HUDEP-2 (cell line): ENCODE measurements at regions not wholly inside any gene's neighbourhood (a gene's known extent, or its start where the extent isn't known, plus 50 kb on each side); places are given as distances from the start of the nearest gene placed in this dataset.

Experiments
- DNase-seq, 76 experiments: peaks; one replicate each; lab custom pipeline; 2025; ENCODE audit not compliant: unreplicated experiment in 76 of 76; lab: John Stamatoyannopoulos, UW

DNA sequence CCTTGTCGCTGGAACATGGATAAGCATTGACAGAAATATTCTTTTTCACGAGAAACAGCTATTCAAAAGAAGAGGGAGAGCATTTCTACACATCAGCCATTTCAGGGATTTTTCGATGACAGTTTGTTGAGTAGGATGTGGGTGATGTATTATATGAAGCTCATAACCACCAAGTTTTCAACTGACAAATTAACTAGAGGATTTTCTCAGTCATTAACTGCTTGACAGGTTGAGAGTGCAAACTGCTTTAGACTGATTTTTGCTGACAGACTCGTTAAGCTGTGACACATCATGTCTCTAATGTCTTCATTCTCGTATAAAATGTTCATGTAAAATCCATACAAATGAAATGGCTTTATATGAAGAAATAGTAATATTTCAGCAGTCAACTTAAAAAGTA is 354.2 kb upstream of the KCNN2 start:
- no peak for DNase-seq

DNA sequence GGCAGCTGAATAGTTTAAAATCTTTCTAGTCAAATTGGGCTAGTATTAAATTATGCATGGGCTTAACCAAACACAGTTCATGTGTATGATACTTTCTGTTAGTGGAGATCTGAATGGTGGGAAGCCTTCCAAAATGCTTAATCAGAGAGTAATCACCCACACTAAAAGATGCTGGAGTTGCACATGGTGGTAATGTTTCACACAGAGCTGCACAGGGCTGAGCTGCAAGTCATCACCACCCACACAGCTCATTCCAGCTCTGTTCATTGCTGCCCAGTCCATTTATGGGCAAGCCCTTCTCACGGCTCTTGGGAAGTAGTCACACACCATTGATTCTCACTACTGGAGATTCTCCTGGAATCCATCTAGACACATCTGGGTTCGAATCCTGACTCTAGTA is 351.5 kb upstream of the KCNN2 start:
- no peak for DNase-seq

DNA sequence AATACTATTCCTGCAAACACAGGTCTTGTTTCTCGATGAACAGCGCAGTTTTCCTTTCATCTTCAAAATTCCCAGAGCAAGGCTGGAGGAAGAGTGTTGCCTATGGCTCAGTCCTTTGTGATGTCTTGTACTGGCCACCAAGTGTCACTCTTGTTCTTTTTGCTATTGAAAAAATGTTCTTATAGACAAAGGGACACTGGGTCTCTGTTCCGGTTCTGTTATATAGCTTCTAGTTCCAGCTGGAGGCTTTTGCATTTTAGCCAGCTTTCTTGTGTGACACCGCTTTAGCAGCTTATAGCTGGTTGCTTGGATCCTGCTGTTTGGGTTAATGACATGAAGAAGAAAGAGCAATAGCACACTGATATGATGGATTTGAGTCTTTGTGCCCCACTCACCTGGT is 343.7 kb upstream of the KCNN2 start:
- DNase-seq: no peak

DNA sequence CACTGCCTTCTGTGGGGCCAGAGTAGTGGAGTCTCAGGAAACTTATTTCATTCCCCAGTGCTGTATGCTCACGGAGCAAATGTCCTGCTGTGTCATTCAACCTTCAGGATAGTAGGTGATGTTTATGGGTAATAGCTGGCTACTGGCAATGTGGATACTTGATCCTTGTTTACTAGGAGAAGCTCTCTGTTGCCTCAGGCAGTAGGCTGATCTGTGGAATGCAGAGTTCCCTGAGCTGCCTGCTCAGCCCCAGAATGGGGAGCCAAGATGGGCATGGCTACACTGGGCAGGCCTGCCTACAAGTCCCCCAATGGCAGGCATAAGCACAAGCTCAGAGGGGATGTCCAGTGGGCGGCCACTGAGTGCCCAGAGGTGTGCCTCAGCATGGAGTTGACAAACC is 323.1 kb upstream of the KCNN2 start:
- DNase-seq: no peak

DNA sequence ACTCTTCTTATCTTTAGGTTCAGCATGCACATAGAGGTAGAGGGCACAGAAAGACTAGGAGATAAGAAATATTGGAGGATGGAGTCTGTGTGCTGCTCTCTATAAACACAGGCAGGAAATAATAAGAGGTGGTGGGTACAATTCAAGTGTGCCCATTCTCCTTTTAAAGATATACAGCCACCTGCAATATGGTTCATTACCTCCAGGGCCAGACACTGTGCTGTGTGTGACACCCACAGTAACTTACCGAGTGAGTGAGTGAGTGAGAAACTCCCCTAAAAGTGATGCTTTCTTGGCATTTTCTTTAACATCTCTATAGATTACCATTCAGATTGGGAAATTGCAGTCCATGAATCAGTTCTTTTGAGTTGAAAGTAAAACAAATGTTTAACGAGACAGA is 311.8 kb upstream of the KCNN2 start:
- no peak for DNase-seq

DNA sequence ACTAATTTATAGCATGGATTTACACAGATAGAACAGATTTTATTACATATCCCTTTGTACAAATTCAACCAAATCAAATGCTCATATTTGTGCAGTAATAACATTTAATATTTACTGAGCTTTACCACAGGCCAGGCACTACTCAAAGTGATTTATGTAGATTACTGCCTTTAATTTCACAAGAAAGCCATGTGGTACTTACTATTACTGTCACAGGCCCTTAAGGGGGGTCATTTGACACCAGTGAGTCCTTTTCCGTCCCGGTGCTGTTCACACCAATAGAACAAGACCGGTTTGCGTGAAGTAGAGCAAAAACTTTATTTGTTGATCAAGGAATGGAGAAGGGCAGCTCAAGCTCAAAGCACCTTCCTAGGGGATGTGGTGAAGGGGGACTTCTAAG is 308.5 kb upstream of the KCNN2 start:
- no peak for DNase-seq

DNA sequence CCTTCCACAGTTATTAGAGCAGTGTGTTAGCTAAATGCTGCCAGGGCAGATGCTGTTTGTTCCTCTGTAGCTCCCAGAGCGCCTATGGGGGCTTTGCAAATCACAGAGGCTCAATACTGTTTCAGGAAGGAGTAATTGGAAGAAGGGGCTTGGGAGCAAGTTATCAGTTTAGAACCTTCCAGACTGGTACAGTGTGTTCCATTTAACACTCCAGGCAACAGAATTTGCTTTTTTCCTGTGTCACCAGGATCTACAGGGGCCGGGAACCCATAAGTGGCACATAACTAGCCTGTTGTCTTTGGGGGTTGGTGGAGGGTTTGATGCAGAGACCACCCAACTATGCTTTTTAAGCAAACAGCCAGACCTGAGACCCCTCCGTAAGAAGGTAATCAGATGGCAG is 307.3 kb upstream of the KCNN2 start:
- no peak for DNase-seq

DNA sequence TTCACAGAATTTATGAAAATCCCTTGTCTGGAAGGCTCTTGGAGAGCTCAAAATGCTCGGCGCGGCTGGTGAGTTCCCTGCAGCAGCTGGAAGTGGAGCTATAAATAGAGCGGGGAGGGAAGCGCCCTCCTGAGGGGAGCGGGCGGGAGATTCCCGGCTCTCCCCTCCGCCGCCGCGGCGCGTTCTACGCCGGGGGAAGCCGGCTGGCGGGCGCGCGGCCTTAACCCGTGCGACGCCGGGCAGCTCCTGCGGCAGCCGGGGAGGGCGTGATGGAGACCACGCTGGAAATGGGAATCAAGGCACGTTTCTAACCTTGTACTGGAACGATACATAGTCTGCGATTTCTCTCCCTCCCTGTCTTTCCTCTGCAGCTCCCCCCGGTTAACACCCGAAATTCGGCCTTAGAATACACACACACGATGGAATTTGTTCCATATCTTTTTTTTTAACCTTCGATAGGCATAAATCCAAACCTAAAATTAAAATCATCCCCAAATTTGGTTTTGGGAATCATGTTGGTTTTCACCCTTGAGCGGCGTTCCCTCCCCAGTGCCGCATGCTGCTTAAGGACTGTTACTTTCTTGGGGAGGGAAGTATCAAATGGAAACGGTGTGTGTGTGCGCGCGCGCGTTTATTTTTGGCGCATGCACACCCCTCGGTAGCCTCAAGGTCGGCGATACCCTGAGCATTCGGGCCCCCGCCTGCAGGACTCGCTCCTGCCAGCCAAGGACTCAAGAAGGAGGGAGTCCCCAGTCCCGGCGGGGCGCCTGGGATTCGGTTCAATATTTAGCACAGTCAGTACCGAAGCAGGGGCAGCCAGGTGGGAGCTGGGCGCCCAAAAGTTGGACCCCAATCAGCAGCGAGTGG is 306.3 kb upstream of the KCNN2 start:
- no peak for DNase-seq

DNA sequence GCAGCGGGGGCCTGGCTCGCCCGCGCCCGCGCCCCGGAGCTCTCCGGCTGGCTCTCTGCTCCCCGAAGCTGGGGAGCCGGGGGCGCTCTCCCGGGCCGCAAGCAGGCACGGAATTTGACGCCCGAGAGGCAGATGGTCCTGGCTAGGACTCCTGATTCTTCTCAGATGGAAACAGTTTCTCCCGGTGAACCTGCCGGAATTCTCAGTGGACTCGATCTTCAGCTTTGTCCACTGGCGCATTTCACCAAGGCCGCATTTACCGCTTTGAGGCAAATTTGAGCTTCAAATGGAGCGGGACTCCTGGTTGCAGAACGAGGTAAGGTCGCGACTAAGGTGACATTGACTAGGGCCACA is 305.7 kb upstream of the KCNN2 start:
- DNase-seq: no peak

DNA sequence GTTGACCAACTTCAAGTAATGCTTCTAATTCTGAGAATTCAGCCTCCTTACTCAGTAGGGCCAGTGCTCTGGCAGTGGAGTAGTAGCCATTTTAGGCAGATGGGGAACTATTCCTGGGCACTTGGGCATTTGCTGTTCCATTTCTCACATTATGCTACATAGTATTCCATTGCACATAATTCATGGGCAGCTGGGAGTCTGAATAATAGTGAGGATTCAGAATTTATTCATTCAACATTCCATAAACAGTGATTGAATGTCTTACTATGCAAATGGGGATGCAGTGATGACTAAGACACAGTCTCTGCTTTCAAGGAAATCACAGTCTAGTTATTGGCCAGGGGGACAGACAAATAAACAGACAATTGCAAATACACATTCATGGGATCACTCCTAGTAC is 301.0 kb upstream of the KCNN2 start:
- no peak for DNase-seq

DNA sequence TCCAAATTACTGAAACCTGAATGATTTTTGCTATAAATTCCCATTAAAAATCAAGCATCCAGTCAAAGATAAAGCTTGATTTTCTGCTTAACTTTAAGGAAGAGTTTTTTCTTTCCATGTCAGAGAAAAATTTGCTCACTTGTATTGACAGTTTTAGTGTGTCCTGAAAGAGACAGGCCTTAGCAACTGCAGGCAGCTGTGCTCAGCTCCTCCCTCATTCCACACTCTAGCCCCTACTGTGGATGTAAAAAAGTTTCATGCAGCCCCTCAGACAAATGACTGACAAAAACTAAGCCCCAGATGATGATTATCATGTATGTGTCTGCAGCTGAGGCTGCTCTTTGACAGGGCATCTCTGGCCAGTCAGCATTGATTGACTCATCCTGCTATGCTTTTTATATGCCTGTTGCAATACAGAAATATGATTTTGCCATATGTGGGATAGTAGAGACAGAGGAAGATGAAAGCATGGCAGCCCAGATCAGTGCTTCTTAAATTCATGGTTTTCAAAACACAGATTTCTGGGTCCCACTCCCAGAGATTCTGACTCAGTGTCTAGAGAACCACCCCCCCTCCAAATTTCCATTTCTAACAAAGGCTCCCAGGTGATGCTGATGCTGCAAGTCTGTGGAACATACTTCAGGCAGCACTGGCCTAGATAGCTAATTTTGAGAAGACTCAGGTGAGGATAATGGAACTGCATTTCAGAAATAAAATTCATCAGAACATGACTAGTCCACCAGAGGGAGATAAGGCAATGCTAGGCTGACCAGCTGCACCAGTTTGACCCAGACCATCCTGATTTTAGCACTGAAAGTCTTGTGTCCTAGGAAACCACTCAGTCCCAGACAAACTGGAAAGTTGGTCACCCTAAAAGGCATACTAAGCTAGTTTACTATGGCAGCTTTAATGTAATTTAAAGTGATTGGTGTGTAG is 298.7 kb upstream of the KCNN2 start:
- DNase-seq: no peak

DNA sequence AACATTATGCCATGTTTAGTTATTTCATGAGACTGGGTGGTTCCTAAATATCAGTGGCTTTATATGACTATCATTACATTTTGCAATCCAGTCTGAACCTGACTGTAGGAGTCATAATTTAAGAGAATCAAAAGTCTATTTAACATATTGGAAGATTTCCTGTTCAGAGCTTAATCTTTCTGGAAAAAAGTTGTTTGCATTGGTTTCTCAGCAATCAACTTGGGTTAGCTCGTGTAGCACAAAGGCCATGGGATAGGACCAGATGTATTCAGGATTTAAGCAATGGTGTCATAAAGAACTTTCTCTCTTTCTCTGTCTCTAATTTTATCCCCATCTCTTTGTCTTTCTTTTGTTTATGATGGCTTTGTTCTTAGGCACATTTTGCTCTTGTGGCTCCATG is 296.0 kb upstream of the KCNN2 start:
- no peak for DNase-seq

DNA sequence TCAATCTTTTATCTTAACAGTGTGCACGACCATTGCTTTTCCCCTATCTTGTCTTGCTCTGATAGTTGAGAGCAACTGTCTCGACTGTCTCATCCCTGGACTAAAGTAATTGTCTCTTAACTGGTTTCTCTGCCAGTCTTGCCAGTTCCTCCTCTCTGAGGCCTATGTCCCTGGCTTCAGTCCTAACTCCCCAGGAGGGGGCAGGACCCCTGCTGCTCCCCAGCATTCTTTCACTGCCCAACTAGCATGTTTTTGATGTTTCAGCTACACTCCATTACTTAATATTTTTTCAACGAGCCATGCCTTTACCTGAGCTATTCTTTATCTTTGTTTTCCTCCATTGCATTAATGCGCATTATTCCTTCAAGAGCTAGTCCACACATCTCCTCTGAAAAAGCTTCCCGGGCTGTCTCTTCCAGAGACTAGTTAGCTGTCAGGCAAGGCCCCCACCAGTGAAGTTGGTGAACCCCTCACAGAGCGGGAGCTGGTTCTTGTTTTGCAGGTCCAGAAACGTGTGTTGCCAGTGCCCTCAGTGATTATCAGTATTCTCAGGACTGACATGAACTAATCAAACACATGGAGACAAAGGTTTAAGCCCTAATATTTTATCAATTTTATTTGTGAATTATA is 291.7 kb upstream of the KCNN2 start:
- no peak for DNase-seq

DNA sequence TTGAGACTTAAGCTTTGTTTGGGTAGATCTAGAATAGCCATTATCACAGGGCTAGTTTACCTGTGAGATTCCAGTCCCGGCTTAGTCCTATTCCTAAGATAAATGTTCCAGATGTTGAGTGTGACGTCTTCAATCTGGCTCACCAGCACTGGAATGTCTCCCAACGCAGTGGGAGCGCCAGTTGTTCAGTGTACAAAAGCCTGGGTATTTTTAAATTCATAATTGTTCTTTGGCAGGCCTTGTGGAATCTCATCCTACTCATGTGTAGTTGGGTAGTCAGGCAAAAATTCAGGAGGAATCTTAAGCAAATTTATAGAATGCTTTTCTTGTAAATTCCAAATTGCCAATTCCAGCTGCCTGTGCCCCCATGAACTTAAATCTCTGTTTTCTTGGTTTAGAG is 272.6 kb upstream of the KCNN2 start:
- no peak for DNase-seq

DNA sequence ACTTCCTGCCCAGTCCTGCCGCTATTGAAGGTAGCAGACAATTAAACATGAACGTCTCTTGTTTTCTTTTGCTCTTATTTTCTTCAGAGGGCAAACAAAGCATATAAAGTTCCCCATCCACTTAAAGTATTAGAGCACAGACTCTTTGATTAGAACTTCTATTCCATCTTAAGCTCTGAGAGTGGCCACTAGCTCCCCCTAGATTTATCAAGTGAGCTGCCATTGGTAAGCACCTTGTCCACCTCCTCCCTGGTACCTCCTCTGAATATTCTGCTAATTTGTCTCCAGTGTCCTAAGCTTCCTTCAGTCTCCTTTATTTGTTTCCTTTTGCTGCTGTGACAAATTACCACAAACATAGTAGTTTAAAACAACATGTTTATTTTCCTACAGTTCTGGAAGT is 264.3 kb upstream of the KCNN2 start:
- DNase-seq: no peak

DNA sequence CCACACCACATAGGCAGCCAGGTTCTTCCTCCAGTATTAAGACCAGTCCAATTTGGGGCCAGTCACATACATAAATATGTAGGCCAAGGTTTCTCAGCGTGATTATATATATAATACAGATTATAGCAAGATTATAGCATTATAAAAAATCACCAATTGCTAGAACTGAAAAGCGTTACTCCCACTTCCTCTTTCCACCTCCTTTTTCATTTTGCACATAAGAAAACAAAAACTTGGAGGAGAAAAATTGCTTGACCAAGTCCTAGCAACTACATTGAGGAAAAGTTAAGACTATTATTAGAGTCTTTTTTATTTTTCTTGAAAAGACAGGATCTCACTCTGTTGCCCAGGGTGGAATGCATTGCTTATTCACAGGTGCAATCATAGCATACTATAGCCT is 262.7 kb upstream of the KCNN2 start:
- no peak for DNase-seq

DNA sequence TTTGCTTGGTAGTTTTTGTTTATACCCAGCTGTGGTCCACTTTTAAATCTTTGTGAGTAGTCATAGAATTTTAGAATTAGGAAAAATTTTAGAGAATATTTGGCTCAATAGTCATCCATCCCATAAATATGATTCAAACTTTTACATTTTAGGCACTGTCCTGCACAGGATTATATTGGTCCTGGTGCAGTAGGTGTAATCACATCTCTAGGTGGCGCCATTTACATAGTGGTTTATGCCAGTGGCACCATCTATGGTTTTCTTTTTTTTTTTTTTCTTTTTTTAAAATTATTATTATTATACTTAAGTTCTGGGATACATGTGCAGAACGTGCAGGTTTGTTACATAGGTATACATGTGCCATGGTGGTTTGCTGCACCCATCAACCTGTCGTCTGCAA is 260.7 kb upstream of the KCNN2 start:
- peak in 16 of 76 experiments; percentile 1 to 40 (median 8) for DNase-seq

DNA sequence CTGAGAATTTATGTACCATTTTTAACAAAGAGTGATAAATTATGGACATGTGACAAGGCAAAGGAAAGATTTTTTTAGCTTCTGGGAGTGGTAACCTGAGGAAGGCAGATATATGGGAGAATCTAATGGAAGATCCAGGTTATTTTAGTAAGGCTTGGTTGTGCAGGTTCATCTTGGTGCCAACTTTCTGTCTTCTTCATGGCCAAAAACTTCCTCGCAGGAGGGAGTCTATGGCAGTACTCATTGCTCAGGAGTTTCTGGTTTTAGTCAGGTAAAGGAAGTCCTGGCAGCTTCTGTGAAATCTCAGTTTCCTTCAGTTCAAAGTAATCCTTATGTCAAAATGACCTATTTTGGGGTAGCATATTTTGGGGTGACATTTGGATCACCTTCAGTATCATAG is 248.3 kb upstream of the KCNN2 start:
- no peak for DNase-seq

DNA sequence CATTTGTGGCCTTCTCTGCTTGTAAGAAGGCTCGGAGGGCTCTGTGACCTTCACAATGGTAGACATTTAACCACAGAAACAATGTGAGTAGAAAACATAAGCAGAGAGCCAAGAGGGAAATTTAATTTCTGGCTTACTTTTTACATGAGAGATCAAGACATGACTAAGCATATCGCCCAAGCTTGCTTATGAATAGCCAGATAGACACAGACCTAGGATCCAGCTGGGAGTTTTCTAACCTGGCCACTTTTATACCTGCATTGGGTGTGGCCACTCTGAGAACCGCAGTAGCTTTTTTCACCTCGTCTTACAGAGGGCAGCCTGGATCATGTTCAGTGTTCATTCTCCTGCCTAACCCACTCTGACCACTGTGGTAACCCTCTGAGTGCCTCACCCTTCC is 244.9 kb upstream of the KCNN2 start:
- DNase-seq: no peak

DNA sequence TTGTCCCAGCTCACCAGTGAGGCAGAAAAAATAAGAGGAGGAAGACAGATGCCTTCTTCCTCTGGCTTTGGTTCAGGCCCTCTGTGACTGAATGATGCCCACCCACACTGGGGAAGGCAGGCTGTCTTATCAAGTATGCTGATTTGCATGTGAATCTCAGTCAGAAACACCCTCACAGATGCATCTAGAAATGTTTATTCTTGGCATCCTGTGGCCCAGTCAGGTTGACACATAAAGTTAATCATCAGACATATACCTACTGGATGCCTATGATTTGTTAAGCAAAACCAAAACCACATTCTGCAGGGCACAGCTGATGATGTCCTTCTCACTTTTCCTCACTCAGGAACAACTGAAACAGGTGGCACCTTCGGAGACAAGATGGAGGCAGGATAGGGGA is 243.4 kb upstream of the KCNN2 start:
- no peak for DNase-seq

DNA sequence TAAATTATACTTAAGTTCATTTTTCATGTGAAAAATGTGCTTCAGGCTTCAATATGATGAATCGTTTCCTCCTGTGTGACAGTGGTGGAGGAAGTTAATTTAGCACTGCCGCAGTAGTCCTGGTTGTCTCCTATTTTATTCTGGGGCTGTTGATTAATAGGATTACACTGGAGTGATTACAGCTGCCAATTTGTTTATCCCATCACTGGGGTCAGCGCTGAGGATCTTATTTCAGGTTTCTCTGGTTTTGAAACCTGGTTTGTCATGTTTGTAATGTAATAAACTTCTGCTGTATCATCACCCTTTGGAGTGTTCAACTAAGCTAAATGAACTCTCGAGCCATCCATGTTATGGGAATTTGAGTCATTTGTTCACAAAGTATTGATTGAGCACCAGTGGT is 241.7 kb upstream of the KCNN2 start:
- no peak for DNase-seq

DNA sequence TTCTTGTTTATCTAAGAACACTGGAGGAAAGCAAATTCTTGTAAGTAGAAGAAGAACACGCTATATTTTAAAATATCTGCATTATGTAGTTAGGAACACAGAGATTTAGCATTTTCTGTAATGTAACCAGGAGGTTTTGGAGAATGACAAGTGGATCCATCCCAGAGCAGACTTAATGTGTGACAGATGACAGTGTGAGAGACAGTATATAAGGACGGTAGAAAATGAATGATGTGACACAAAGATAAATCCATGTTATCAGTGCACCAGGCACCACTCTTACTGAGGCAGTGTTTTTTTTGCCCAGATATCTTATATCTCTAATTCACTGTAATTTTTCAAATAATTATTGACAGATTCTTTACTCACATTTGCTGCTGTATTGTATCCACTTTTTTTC is 239.0 kb upstream of the KCNN2 start:
- no peak for DNase-seq
